MM.1S (cell line): ENCODE measurements at regions not wholly inside any gene's neighbourhood (a gene's known extent, or its start where the extent isn't known, plus 50 kb on each side); places are given as distances from the start of the nearest gene placed in this dataset.

Experiments
- EZH2 ChIP-seq: fragments of 300-600 bp; sonication (generic); optimal IDR thresholded peaks from 2 replicates; pipeline ENCODE3; 2017; ENCODE audit warnings: low read depth, mild to moderate bottlenecking, antibody characterized with exemption, low read length, mixed read lengths
- EZH2phosphoT487 ChIP-seq: fragments of 300-600 bp; sonication (generic); IDR thresholded peaks from 2 replicates; pipeline ENCODE4 v1.6.1; 2018; ENCODE audit warnings: antibody characterized with exemption, low read length
- TF ChIP-seq, protein P1 (sequence below): fragments of 300-600 bp; sonication (generic); IDR thresholded peaks from 2 replicates; pipeline ENCODE4 v1.5.1; 2016; ENCODE audit warnings: antibody characterized with exemption, low read length, mixed read lengths

- TF ChIP-seq, protein P1, sequence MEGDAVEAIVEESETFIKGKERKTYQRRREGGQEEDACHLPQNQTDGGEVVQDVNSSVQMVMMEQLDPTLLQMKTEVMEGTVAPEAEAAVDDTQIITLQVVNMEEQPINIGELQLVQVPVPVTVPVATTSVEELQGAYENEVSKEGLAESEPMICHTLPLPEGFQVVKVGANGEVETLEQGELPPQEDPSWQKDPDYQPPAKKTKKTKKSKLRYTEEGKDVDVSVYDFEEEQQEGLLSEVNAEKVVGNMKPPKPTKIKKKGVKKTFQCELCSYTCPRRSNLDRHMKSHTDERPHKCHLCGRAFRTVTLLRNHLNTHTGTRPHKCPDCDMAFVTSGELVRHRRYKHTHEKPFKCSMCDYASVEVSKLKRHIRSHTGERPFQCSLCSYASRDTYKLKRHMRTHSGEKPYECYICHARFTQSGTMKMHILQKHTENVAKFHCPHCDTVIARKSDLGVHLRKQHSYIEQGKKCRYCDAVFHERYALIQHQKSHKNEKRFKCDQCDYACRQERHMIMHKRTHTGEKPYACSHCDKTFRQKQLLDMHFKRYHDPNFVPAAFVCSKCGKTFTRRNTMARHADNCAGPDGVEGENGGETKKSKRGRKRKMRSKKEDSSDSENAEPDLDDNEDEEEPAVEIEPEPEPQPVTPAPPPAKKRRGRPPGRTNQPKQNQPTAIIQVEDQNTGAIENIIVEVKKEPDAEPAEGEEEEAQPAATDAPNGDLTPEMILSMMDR = no peak
- TF ChIP-seq EZH2 (no peak), EZH2phosphoT487 (no peak)
Measured at GRCh38 chr18:66346833-66347588, 256.9 kb downstream of the CDH19 start.
